HAP-1 (cell line): ENCODE measurements at regions not wholly inside any gene's neighbourhood (a gene's known extent, or its start where the extent isn't known, plus 50 kb on each side); places are given as distances from the start of the nearest gene placed in this dataset.

Experiments used
- DNase-seq, 2 experiments: peaks; one replicate each; pipeline ENCODE4 v3.0.0-alpha.2; 2016 to 2020; ENCODE audit warnings: low spot score in 2 of 2
- H3K27me3 ChIP-seq: fragments of 250-450 bp; sonication (Bioruptor Pico); 2 replicates; pipeline ENCODE4 v1.5.1; 2020; ENCODE audit warnings: low read depth, mild to moderate bottlenecking, moderate library complexity
- H3K36me3 ChIP-seq: fragments of 250-450 bp; sonication (Bioruptor Pico); replicated peaks from 2 replicates; pipeline ENCODE4 v1.5.1; 2020; ENCODE audit warnings: mild to moderate bottlenecking
- H3K4me1 ChIP-seq: fragments of 250-450 bp; sonication (Bioruptor Pico); 2 replicates; pipeline ENCODE4 v1.5.1; 2020; ENCODE audit warnings: mild to moderate bottlenecking
- H3K4me3 ChIP-seq: fragments of 250-450 bp; sonication (Bioruptor Pico); 2 replicates; pipeline ENCODE4 v1.5.1; 2020; ENCODE audit warnings: mild to moderate bottlenecking, moderate library complexity
- H3K9me3 ChIP-seq: fragments of 250-450 bp; sonication (Bioruptor Pico); 2 replicates; pipeline ENCODE4 v1.5.1; 2020; ENCODE audit warnings: mild to moderate bottlenecking, moderate library complexity
- in situ Hi-C: fragments of 300-500 bp; cut with MboI; formaldehyde crosslinking; loops from 3 replicates; pipeline ENCODE4 v1.14.3; 2020; ENCODE audit warnings: low sequenced_read_pairs, inconsistent platforms, mixed read lengths

DNA sequence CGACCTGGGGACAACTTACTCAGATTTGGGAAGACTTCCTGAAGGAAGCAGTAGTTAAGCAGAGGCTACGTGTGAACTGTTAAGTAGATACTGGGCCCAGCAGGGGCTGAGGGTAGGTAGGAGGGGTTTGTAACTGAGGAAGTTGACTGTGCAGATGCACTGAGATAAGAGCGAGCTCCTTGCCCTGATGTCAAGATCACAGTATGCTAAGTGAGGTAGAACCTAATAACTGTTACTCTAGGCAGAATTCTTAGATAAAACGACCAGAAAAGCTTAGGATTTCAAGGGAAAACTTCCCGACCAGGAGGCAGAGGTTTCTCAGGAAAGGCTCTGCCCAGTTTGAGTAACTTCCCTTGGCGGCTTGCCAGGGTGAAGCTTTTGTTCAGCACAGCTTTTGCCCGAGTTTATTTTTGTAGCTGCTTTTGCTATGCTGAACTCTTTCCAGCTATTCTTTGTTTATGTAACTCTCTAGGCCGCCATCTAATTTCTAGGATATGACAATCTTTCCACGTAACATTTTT is 632.1 kb downstream of the DIAPH3 start:
- Histone ChIP-seq H3K4me1 (peaks cover 10% of the 10 kb centered on the region), H3K36me3 (no peaks in the 10 kb centered on the region), H3K4me3 (no peak overlapping the region), H3K27me3 (no peaks in the 10 kb centered on the region), H3K9me3 (no peaks in the 10 kb centered on the region)
- DNase-seq, result peak; percentile 74 to 90
- in situ Hi-C loops, result no loop called here

DNA sequence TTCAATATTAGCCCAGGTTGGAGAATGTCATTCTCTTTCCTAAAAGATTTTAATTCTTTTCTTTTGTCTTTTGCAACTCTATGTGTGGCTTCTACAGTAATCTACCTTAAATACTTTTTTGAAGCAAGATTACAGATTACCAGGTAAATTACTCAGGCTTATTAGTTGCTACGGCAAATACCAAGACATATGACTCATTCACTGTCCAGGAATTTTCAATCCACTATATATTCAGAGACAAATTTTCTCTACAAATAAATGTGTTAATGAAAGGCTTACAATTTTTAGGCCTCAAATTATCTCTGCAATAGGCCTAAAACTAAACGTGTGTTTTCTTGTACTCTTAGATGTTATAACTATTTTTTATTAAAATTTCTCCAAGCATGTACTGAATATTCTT is 631.3 kb downstream of the DIAPH3 start:
- Histone ChIP-seq H3K27me3 (no peaks in the 10 kb centered on the region), H3K4me1 (peaks cover 10% of the 10 kb centered on the region), H3K36me3 (no peaks in the 10 kb centered on the region), H3K9me3 (no peaks in the 10 kb centered on the region), H3K4me3 (no peak overlapping the region)
- no peak for DNase-seq
- in situ Hi-C loops, result no loop called here

DNA sequence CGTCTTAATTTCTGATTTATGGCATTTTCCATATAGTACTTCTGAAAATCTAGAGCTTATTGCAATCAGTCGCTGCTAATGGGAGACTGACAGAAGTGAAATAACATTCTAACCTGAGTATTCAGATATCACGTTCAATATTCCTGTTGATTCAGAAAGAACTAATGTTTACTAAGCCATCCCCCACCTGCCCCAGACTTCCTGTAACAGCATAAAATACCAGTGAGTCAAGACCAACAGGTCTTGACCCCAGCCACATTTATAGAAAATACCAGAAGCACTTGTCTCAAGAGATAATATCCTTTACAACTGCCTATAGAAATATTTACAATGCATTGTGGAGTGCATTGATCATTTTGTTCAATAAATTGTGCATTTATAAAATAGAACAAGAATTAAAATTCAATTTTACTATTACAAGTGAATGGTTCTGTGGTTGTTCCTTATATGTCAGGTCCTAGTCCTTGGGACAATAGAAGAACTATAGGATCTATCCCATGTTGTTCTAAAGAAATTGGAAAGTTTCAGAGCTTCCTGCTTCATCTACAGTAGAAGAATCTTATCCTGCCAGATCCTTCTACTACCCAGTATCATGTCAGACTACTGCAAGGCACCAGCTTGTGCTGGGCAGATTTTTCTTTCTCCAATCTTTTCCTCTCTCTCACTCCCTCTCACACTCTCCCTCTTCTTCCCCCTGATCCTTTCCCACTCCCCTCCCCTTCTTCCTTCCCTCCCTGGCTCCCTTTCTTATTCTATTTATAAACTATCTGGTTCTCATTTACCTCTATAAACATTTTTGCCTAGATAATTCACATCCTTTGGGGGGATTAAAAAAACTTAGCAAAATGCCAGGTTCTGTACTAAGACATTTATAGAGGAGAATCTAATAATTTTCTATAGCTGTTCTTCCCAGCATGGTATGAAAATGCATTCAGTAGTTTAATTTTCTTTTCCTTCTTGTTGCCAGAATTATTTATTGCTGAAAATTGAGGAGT is 629.9 kb downstream of the DIAPH3 start:
- Histone ChIP-seq H3K4me1 (peaks cover 10% of the 10 kb centered on the region), H3K27me3 (no peaks in the 10 kb centered on the region), H3K9me3 (no peaks in the 10 kb centered on the region), H3K36me3 (no peaks in the 10 kb centered on the region), H3K4me3 (no peak overlapping the region)
- in situ Hi-C loops, result no loop called here
- DNase-seq, result no peak

DNA sequence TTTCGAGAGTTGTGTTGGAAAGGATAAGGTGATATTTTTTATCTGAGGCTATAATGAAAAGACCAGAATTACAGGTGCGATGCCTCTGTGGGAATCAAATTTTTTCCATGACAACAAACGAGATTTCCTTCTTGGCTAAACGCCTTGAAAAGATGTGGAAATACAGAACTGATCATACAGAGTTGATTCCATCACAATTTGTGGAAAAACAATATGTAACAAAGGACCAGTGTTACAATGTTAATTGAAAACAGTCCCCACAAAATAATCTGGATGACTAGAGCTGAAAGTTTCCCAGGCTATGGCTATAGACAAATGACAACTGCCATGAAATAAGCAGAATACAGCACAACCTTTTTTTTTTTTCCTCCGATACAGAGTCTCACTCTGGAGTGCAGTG is 628.9 kb downstream of the DIAPH3 start:
- Histone ChIP-seq H3K36me3 (no peaks in the 10 kb centered on the region), H3K9me3 (no peaks in the 10 kb centered on the region), H3K4me1 (peaks cover 10% of the 10 kb centered on the region), H3K27me3 (no peaks in the 10 kb centered on the region), H3K4me3 (no peak overlapping the region)
- in situ Hi-C loops, result no loop called here
- no peak for DNase-seq

DNA sequence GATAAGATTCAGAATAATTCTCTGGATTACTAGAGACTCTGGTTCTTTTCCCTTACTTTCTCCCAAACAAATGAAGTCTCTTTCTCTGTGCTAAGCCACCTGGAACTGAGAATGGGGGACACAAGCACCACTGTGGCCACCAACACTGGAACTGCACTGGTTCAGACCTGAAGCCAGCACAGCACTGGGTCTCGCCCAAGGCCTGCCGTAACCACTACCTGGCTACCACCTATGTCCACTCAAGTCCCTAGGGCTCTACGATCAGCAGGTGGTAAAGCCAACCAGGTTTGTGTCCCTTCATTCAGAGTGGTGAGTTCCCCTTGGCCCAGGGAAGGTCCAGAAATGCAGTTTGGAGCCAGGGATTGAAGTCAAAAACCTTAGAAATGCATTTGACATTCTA is 626.2 kb downstream of the DIAPH3 start:
- Histone ChIP-seq H3K36me3 (no peaks in the 10 kb centered on the region), H3K4me1 (peaks cover 2% of the 10 kb centered on the region; the same call in 1 of the 2 replicates), H3K4me3 (no peak overlapping the region), H3K9me3 (no peaks in the 10 kb centered on the region), H3K27me3 (no peaks in the 10 kb centered on the region)
- in situ Hi-C loops, result no loop called here
- no peak for DNase-seq

DNA sequence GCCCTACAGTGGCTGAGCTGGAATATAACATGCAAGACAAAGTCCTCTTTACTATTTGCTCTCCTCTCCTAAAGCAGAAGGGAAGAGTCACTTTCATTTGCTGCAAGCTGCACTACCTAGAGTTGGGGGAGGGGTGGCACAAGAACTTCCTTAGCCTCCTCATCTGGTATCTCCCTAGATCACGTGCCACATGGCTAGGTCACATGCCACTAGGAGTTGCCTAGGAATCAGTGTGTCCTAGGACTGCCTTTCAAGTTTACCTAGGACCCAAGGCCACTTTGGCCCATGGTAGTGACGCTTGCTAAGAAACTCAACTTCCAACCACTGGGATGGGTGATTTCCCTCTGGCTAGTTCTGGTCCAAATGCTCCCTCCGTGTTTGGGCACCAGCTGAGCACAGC is 625.2 kb downstream of the DIAPH3 start:
- Histone ChIP-seq H3K4me1 (0 out of 2 replicates have a peak, but pooled peaks cover 2% of the 10 kb centered on the region), H3K9me3 (no peaks in the 10 kb centered on the region), H3K27me3 (no peaks in the 10 kb centered on the region), H3K4me3 (no peak overlapping the region), H3K36me3 (no peaks in the 10 kb centered on the region)
- in situ Hi-C loops, result no loop called here
- no peak for DNase-seq

DNA sequence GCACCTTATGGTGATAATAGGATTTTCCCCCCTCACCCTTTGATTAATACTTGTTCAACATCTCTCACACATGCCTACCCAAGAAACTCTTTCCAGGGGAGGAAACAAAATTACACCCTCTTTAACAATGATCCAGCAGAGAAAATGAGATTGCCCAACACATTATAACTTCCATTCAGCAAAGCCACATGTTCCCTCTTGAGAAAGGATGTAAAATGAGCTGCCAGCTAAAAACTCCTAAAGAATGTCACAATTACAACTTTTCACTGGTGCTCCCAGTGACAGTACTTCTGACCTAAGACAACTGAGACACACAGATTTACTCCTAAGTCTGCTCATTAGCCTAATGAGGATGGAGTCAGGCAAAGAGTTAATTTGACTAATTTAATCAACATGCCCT is 621.4 kb downstream of the DIAPH3 start:
- no peaks in the 10 kb centered on the region for H3K27me3 ChIP-seq
- H3K4me3 ChIP-seq, result no peak overlapping the region
- DNase-seq, result no peak
- in situ Hi-C loops, result no loop called here
- no peaks in the 10 kb centered on the region for H3K36me3 ChIP-seq
- H3K9me3 ChIP-seq, result no peaks in the 10 kb centered on the region
- H3K4me1 ChIP-seq, result 0 out of 2 replicates have a peak, but pooled peaks cover 2% of the 10 kb centered on the region

DNA sequence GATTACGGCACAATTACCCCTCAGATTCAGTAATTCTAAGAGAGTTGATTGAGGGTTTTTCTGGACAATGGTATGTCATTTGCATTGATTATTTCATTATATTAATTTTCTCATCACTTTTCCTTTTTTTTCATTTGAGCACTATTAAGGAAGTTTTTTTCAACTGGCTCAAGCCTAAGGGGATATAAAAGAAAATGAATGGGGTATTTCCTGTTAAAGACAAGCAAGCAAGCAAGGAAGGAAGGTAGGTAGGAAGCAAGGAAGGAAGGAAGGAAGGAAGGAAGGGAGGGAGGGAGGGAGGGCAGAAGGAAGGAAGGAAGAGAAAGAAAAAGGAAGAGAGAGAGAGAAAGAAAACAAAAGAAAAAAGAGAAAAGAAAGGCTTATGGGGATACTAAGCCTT is 620.3 kb downstream of the DIAPH3 start:
- Histone ChIP-seq H3K4me3 (no peak overlapping the region), H3K9me3 (no peaks in the 10 kb centered on the region), H3K36me3 (no peaks in the 10 kb centered on the region), H3K27me3 (no peaks in the 10 kb centered on the region), H3K4me1 (0 out of 2 replicates have a peak, but pooled peaks cover 2% of the 10 kb centered on the region)
- no peak for DNase-seq
- in situ Hi-C loops, result no loop called here

DNA sequence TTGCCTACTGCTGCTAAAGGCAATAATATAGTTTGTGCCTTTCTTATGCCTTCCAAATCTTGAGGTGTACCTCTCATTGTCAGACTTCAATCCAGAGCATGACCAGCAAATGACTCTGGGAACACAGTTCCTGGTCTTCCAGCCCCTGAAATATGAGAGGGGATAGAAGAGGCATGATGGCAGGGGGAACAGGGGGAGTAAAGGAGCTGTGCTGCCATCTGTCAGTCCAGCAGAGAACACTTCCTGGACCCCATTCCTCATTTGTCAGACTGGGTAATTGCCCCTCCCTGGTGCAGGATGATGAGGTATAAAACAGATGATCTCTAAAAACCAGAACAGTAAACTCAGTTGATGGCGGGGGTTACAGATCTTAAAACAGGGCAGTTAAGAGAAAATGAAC is 618.7 kb downstream of the DIAPH3 start:
- in situ Hi-C loops, result no loop called here
- no peak for DNase-seq
- no peaks in the 10 kb centered on the region for H3K27me3 ChIP-seq
- no peaks in the 10 kb centered on the region for H3K36me3 ChIP-seq
- H3K4me3 ChIP-seq, result no peak overlapping the region
- 0 out of 2 replicates have a peak, but pooled peaks cover 2% of the 10 kb centered on the region for H3K4me1 ChIP-seq
- H3K9me3 ChIP-seq, result no peaks in the 10 kb centered on the region

DNA sequence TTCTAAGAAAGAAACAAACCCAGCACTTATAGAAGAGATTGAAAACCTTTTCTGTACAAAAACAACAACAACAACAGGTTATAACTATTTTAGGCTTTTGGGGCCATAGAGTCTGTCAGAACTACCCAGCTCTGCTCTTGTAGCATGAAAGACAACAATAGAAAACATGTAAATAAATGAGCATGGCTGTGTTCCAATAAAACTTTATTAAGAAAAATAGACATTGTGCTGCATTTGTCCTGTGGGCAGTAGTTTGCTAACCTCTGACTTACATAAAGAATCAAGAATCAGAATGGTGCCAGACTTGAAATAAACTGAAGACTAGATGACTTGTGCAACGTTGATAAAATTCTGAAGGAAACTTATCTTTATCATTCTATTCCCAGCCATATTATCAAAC is 617.5 kb downstream of the DIAPH3 start:
- Histone ChIP-seq H3K9me3 (no peaks in the 10 kb centered on the region), H3K4me3 (no peak overlapping the region), H3K4me1 (0 out of 2 replicates have a peak, but pooled peaks cover 2% of the 10 kb centered on the region), H3K27me3 (no peaks in the 10 kb centered on the region), H3K36me3 (no peaks in the 10 kb centered on the region)
- DNase-seq, result no peak
- in situ Hi-C loops, result no loop called here

DNA sequence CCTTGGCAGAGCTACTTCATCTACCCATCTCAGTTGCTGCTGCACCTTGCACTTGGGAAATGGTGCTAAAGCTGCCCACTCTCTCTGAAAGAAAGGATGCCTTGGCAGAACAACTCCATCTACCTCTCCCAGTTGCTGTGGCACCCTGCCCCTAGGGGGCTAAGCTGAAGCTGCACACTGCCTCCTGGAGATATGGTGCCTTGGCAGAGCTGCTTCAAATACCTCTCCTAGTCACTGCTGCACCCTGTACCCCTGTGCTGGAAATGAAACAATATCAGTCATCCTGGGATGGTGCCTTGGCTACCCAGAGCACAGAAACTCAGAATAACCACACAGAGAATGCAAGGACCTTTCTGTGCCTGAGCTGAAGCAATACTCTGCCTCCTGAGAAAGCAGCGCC is 615.8 kb downstream of the DIAPH3 start:
- in situ Hi-C loops, result no loop called here
- no peak overlapping the region for H3K4me3 ChIP-seq

DNA sequence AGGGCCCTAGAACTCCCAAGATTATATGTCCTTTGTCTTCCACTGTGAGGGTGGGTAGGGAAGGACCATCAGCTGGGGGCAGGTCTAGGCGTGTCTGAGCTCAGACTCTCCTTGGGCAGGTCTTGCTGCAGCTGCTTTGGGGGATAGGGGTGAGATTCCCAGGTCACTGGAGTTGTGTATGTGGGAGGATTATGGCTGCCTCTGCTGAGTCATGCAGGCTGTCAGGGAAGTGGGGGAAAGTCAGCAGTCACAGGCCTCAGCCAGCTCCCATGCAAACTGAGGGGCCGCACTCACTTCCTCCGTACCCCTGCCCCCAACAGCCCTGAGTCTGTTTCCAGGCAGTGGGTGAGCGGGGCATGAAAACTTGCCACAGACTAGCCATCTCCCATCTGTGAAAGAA is 600.8 kb downstream of the DIAPH3 start:
- DNase-seq, result no peak
- no peaks in the 10 kb centered on the region for H3K36me3 ChIP-seq
- H3K4me1 ChIP-seq, result no peaks in the 10 kb centered on the region
- H3K4me3 ChIP-seq, result no peak overlapping the region
- H3K27me3 ChIP-seq, result no peaks in the 10 kb centered on the region
- peaks cover 2% of the 10 kb centered on the region; the same call in 1 of the 2 replicates for H3K9me3 ChIP-seq
- in situ Hi-C loops, result no loop called here

More for the DNA sequence above, 615.8 kb downstream of the DIAPH3 start:
- Histone ChIP-seq H3K36me3 (no peaks in the 10 kb centered on the region), H3K4me1 (no peaks in the 10 kb centered on the region), H3K27me3 (no peaks in the 10 kb centered on the region), H3K9me3 (no peaks in the 10 kb centered on the region)
- no peak for DNase-seq

DNA sequence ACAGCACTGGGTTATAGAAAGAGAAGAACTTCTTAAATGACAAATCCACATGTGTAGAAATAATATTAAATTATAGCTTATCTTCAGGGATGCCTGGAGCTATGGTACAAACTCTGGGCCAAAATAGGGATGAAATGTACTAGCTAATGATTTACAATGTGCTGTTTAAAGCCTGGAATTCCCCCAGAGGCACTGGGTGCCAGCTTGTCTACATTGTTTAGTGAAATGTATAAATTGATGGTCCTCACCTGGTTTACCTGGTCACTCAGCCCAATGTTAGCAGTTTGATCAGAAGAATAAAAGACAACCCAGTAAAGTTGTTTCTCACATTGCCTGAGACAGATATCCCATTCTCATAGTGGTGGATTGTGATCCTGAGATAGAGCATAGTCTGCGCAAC is 597.2 kb downstream of the DIAPH3 start:
- in situ Hi-C loops, result no loop called here
- Histone ChIP-seq H3K9me3 (0 out of 2 replicates have a peak, but pooled peaks cover 2% of the 10 kb centered on the region), H3K4me1 (peaks cover 3% of the 10 kb centered on the region; the same call in 1 of the 2 replicates), H3K36me3 (no peaks in the 10 kb centered on the region), H3K27me3 (no peaks in the 10 kb centered on the region), H3K4me3 (no peak overlapping the region)
- no peak for DNase-seq

DNA sequence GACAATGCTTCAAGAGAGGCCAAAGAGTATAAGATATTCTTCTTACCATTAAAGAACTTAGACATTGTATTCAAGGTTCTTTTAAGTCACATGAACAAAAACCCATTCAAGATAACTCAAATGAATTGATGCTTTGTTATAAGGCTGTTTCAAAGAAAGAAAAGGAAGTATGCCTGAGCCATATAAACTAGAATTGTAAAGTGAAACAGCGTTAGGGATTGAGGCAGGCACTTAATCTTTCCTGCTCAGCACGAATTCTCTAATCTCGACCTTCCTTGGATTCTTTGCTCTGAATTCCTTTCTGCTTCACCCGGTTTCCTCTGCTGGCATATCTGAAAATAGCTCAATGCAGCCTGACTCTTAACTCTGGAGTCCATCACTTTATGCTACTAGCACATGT is 595.4 kb downstream of the DIAPH3 start:
- peak in 1 of 2 experiments; percentile 41 for DNase-seq
- in situ Hi-C loops, result no loop called here

More for the DNA sequence above, 595.4 kb downstream of the DIAPH3 start:
- Histone ChIP-seq H3K9me3 (no peaks in the 10 kb centered on the region), H3K4me3 (no peak overlapping the region), H3K36me3 (no peaks in the 10 kb centered on the region), H3K4me1 (peaks cover 3% of the 10 kb centered on the region; the same call in 1 of the 2 replicates), H3K27me3 (no peaks in the 10 kb centered on the region)
